ENCODE measurements at regions not wholly inside any gene's neighbourhood (a gene's known extent, or its start where the extent isn't known, plus 50 kb on each side); places are given as distances from the start of the nearest gene placed in this dataset.

DNA sequence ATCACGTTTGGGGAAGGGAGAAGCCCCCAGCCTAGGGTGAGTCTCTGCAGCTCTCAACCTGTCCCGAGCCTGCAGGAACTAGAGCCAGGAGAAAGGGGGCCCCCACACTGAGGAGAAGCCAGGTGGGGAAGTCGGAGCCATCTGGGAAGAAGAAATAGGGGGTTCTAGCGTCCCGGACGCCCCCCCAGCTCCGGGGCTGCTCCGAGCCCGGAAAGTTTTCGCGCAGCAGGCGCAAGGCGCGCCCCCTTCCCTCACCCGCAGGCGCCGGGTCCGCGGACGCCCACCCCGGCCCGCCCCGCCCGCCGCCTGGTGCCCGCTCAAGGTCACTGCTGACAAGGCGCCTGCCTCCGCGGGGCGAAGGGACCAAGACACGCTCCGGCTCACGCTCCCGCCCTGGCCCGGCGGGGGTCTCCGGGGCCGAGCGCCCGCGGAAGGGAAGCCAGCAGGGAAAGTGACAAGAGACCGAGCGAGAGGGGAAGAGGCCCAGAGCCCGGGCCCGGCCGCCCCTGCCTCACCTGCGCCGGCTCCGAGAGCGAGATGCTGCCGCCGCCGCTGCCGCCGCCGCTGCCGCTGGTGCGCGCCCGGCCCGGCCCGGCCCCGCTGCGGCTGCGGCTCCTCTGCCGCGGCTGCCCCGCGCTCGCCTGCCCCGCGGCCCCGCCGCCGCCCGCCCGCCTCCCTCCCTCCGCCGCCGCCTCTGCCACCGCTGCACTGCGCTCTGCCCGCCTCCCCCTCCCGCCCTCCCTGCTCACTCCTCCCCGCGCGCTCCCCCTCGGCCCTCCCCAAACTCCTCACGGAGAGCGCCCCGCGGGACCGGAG, 108.4 kb upstream of the SLC6A11 start:
- Histone ChIP-seq H3K4me3 (ENCODE audit: low read depth, low read length) (no peak overlapping the region), H3K27me3 (ENCODE audit: control insufficient read depth, insufficient read depth, low read length) (peaks cover 24% of the 10 kb centered on the region), H3K36me3 (ENCODE audit: control insufficient read depth, insufficient read depth, low read length) (no peaks in the 10 kb centered on the region)
- DNase-seq (ENCODE audit: low read depth), result no peak
- no peak for FAIRE-seq
- TF ChIP-seq, protein P1, sequence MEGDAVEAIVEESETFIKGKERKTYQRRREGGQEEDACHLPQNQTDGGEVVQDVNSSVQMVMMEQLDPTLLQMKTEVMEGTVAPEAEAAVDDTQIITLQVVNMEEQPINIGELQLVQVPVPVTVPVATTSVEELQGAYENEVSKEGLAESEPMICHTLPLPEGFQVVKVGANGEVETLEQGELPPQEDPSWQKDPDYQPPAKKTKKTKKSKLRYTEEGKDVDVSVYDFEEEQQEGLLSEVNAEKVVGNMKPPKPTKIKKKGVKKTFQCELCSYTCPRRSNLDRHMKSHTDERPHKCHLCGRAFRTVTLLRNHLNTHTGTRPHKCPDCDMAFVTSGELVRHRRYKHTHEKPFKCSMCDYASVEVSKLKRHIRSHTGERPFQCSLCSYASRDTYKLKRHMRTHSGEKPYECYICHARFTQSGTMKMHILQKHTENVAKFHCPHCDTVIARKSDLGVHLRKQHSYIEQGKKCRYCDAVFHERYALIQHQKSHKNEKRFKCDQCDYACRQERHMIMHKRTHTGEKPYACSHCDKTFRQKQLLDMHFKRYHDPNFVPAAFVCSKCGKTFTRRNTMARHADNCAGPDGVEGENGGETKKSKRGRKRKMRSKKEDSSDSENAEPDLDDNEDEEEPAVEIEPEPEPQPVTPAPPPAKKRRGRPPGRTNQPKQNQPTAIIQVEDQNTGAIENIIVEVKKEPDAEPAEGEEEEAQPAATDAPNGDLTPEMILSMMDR (IDR thresholded peaks at IDR 0.05; ENCODE audit: insufficient read depth, low read length, severe bottlenecking), result no peak

DNA sequence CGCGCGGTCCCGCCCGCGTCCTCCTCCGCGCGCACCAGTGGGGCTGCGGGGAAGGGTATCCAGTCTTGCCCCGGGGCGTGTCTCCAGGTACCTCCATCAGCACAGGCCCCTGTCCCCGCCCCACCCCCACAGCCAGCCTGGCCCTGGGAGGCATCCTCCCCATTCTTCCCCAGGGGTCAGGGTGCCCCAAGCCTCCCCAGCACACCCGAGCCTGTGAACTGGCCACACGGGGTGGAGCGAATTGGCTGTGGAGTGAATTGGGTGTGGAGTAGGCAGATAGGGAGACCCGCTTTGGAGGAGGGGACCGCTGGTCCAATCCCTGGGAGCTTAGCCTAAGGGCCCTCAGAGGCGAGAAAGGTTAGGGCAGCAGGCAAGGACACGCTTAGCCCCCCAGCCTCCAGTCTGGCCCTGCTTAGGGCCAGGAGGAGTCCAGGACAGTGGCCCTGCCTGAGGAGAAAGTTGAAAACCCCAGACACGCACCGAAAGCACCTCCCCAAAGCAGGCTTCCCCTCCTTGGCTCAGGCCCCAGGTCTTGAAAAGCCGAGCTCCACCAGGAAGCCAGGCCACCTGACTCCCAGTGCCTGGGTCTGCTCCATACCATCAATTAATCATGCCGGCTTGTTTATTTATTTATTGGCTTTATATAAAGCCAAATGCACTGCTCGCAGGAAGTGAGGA, 107.7 kb upstream of the SLC6A11 start:
- TF ChIP-seq, protein P1 (IDR thresholded peaks at IDR 0.05; ENCODE audit: insufficient read depth, low read length, severe bottlenecking), result no peak

DNA sequence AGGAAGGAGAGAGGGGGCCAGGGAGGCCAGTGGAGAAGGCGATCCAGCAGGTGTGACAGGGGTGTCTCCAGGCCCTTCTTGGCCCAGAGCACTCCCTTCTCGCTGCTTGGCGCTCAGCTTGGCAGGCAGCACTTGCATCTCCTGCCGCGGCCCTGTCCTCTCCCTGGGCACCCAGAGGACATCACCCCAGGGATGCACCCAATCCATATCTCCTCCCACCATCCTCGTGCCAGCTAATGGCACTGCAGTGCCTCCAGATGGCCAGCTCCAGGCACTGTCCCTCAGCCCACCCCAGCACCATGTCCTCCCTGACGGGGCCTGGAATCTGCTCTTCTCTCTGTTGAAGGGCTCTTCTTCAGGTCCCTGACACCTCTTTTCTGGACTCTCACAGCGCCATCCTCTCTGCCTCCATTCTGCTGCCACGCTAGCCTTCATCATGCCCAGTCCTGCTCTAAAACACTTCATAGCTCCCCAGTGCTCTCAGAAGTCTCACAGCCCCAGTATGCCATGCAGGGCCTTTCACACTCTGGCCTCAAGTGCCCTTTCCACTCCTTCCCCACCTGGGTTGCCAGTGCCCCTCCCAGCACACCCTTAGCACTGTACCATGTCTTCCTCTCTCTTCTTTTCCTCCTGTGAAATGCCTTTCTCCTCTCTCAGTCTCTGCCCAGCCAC, 106.8 kb upstream of the SLC6A11 start:
- TF ChIP-seq, protein P1 (IDR thresholded peaks at IDR 0.05; ENCODE audit: insufficient read depth, low read length, severe bottlenecking), result no peak
- Histone ChIP-seq H3K27me3 (ENCODE audit: control insufficient read depth, insufficient read depth, low read length) (peaks cover 25% of the 10 kb centered on the region), H3K36me3 (ENCODE audit: control insufficient read depth, insufficient read depth, low read length) (no peaks in the 10 kb centered on the region), H3K4me3 (ENCODE audit: low read depth, low read length) (no peak overlapping the region)
- no peak for DNase-seq (ENCODE audit: low read depth)
- FAIRE-seq, result peak; percentile 32

More for the DNA sequence above, 107.7 kb upstream of the SLC6A11 start:
- Histone ChIP-seq H3K36me3 (ENCODE audit: control insufficient read depth, insufficient read depth, low read length) (no peaks in the 10 kb centered on the region), H3K27me3 (ENCODE audit: control insufficient read depth, insufficient read depth, low read length) (peaks cover 22% of the 10 kb centered on the region), H3K4me3 (ENCODE audit: low read depth, low read length) (no peak overlapping the region)
- DNase-seq (ENCODE audit: low read depth) (no peak), FAIRE-seq (no peak)

DNA sequence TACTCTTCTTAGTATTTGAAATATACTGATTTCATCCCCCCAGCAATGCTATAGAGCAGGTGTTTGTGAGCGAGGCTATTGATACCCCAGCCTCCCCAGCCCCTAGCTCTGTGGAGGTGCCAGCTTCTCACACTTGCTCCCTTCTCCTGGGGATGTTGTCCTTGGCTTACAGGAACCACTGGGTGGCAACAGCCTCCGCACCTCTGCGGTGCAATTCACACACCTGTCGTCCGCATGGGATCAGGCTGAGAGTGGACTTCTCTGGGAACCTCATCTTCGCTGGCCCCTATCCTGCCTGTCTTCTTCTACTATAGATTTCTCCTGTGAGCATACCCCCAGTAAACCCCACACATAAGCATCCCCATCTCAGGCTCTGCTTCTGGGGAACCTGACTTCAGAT, 103.9 kb upstream of the SLC6A11 start:
- TF ChIP-seq, protein P1 (IDR thresholded peaks at IDR 0.05; ENCODE audit: insufficient read depth, low read length, severe bottlenecking), result no peak
- no peaks in the 10 kb centered on the region for H3K36me3 ChIP-seq (ENCODE audit: control insufficient read depth, insufficient read depth, low read length)
- DNase-seq (ENCODE audit: low read depth) (no peak), FAIRE-seq (no peak)
- no peak overlapping the region for H3K4me3 ChIP-seq (ENCODE audit: low read depth, low read length)
- H3K27me3 ChIP-seq (ENCODE audit: control insufficient read depth, insufficient read depth, low read length), result peaks cover 13% of the 10 kb centered on the region

DNA sequence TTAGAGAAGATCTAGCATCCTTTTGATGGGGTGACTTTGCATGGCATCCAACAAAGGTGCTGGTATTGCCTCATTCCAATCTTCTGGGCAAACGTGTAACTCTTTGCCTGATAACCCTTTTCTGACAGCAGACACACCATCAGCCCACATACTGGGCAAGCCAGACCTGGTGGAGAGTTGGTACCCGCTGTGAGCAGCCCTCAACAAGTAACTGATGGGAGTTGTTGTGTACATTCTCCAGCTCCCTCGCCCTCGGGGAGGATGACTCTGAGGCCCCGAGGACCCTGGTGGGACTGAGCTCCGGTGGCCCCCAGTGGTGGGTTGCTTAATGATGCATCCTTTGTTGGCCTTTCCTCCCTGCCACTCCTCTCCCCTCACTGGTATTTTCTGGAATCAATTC, 102.4 kb upstream of the SLC6A11 start:
- Histone ChIP-seq H3K27me3 (ENCODE audit: control insufficient read depth, insufficient read depth, low read length) (peaks cover 10% of the 10 kb centered on the region), H3K36me3 (ENCODE audit: control insufficient read depth, insufficient read depth, low read length) (no peaks in the 10 kb centered on the region), H3K4me3 (ENCODE audit: low read depth, low read length) (no peak overlapping the region)
- DNase-seq (ENCODE audit: low read depth) (no peak), FAIRE-seq (no peak)
- TF ChIP-seq, protein P1 (IDR thresholded peaks at IDR 0.05; ENCODE audit: insufficient read depth, low read length, severe bottlenecking), result no peak

Measured in bronchial epithelial cell (primary cell).